ENCODE measurements at regions not wholly inside any gene's neighbourhood (a gene's known extent, or its start where the extent isn't known, plus 50 kb on each side); places are given as distances from the start of the nearest gene placed in this dataset.

- DNase-seq (ENCODE audit: extremely low spot score, insufficient read length, low read depth): no peak
- FAIRE-seq: no peak
These were observed 376.1 kb downstream of the EFNA5 start for GRCh38 chr5:107294669-107295068.

GRCh38 chr5:107294211-107294550 is 376.6 kb downstream of the EFNA5 start:
- DNase-seq (ENCODE audit: extremely low spot score, insufficient read length, low read depth) (peak; percentile 40), FAIRE-seq (peak; percentile 74)

- DNase-seq (ENCODE audit: extremely low spot score, insufficient read length, low read depth) (no peak), FAIRE-seq (no peak)
These were observed 377.1 kb downstream of the EFNA5 start for GRCh38 chr5:107293541-107294210.

- DNase-seq (ENCODE audit: extremely low spot score, insufficient read length, low read depth) (no peak), FAIRE-seq (peak; percentile 24)
These were observed 378.9 kb downstream of the EFNA5 start for GRCh38 chr5:107291866-107292265.

- FAIRE-seq (peak; percentile 52), DNase-seq (ENCODE audit: extremely low spot score, insufficient read length, low read depth) (no peak)
These were observed 379.8 kb downstream of the EFNA5 start for GRCh38 chr5:107290780-107291398.

- FAIRE-seq (peak; percentile 98), DNase-seq (ENCODE audit: extremely low spot score, insufficient read length, low read depth) (peak; percentile 46)
These were observed 381.6 kb downstream of the EFNA5 start for GRCh38 chr5:107289030-107289714.

GRCh38 chr5:107286447-107287098 is 384.2 kb downstream of the EFNA5 start:
- no peak for FAIRE-seq
- no peak for DNase-seq (ENCODE audit: extremely low spot score, insufficient read length, low read depth)

GRCh38 chr5:107285772-107286171 is 385.0 kb downstream of the EFNA5 start:
- FAIRE-seq (peak; percentile 63), DNase-seq (ENCODE audit: extremely low spot score, insufficient read length, low read depth) (no peak)

GRCh38 chr5:107284822-107285525 is 385.8 kb downstream of the EFNA5 start:
- no peak for FAIRE-seq
- DNase-seq (ENCODE audit: extremely low spot score, insufficient read length, low read depth): no peak

GRCh38 chr5:107282061-107282460 is 388.7 kb downstream of the EFNA5 start:
- no peak for DNase-seq (ENCODE audit: extremely low spot score, insufficient read length, low read depth)
- FAIRE-seq: no peak

- no peak for DNase-seq (ENCODE audit: extremely low spot score, insufficient read length, low read depth)
- no peak for FAIRE-seq
These were observed 392.0 kb downstream of the EFNA5 start for GRCh38 chr5:107278774-107279173.

- no peak for FAIRE-seq
- no peak for DNase-seq (ENCODE audit: extremely low spot score, insufficient read length, low read depth)
These were observed 393.1 kb downstream of the EFNA5 start for GRCh38 chr5:107277485-107278125.

GRCh38 chr5:107275333-107275732 is 395.4 kb downstream of the EFNA5 start:
- FAIRE-seq: no peak

GRCh38 chr5:107274571-107274970 is 396.2 kb downstream of the EFNA5 start:
- no peak for FAIRE-seq

More at GRCh38 chr5:107275333-107275732, 395.4 kb downstream of the EFNA5 start:
- no peak for DNase-seq (ENCODE audit: extremely low spot score, insufficient read length, low read depth)

GRCh38 chr5:107272954-107273353 is 397.8 kb downstream of the EFNA5 start:
- DNase-seq (ENCODE audit: extremely low spot score, insufficient read length, low read depth): no peak

More at GRCh38 chr5:107274571-107274970, 396.2 kb downstream of the EFNA5 start:
- DNase-seq (ENCODE audit: extremely low spot score, insufficient read length, low read depth): no peak

GRCh38 chr5:107272509-107272908 is 398.2 kb downstream of the EFNA5 start:
- no peak for FAIRE-seq
- no peak for DNase-seq (ENCODE audit: extremely low spot score, insufficient read length, low read depth)

More at GRCh38 chr5:107272954-107273353, 397.8 kb downstream of the EFNA5 start:
- no peak for FAIRE-seq

GRCh38 chr5:107271682-107272350 is 398.9 kb downstream of the EFNA5 start:
- no peak for FAIRE-seq
- no peak for DNase-seq (ENCODE audit: extremely low spot score, insufficient read length, low read depth)

- DNase-seq (ENCODE audit: extremely low spot score, insufficient read length, low read depth) (no peak), FAIRE-seq (no peak)
These were observed 400.2 kb downstream of the EFNA5 start for GRCh38 chr5:107270561-107270960.

- no peak for DNase-seq (ENCODE audit: extremely low spot score, insufficient read length, low read depth)
These were observed 401.1 kb downstream of the EFNA5 start for GRCh38 chr5:107269678-107270077.

More at GRCh38 chr5:107269678-107270077, 401.1 kb downstream of the EFNA5 start:
- no peak for FAIRE-seq
